ENCODE measurements at regions not wholly inside any gene's neighbourhood (a gene's known extent, or its start where the extent isn't known, plus 50 kb on each side); places are given as distances from the start of the nearest gene placed in this dataset.
"Not testable (repeated sequence)": the region's sequence is repeated elsewhere in the genome, so short reads cannot be mapped to it uniquely, and the experiment has no call there.

GRCh38 chr5:162487528-162488525 is 420.3 kb downstream of the GABRG2 start:
- DNase-seq: no peak

DNA sequence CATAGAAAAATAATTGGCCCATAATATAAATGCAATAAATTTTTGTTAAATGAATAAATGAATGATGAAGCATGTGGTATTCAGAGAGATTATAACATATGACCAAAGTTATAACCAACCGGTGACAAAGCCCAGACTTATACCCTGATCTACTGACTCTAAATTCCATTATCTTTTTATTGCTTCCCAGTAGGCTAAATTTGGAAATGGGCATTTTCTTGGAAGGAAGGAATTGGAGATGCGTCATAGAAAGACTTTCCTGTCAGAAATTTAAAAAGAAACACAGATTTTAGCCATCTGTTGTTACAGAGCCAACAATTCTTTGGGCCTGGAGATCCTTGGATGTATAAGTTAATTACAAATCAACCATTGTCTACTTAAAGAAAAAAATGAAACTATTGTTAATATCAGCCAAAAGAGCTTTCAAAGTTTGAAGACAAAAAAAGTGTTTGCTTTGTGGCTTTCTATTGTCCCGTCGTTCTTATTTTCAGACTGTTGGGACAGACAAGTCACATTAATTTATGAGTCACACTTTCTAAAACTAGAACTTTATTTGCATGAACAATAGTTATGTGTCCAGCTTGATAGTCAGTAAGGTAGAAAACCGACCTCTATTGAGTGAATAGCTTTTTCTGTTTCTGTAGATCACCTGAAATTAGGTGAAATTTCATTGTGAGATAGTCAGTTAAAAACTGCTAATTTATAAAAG is 428.7 kb downstream of the GABRG2 start:
- DNase-seq: no peak

DNA sequence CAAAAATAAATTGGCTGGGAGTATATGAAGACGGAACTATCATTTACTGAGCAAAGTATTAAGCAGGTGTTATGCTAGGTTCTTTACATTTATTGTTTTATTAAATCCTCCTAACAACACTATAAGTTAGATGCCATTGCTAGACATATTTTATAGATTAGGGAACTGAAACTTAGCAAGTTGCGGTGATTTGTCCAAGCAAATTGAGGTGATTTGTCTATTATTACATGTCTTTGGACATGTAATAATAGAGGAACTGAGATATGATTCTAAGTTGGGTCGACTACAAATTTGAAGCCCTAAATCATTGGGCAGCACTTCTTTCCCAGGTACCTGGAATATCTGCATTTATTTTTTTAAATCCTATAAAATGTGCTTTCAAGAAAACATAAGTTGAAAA is 429.9 kb downstream of the GABRG2 start:
- no peak for DNase-seq

DNA sequence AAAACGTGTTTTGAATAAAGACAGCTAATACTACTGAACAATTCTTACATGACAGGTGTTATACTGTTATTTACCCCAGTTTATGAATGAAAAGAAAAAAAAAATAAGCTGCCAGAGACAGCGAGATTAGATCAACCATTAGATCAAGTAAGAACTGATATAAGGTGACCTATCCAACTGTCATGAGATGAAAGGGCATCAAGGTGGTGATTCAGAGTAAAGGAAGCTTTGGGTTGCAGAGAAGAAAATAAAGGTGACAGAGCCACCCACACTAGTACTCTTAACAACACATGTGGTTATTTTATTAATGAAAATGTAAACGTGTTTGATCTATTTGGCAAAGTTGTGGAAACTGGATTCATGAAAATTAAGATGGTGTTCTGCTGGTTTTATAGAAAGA is 435.2 kb downstream of the GABRG2 start:
- DNase-seq: no peak

DNA sequence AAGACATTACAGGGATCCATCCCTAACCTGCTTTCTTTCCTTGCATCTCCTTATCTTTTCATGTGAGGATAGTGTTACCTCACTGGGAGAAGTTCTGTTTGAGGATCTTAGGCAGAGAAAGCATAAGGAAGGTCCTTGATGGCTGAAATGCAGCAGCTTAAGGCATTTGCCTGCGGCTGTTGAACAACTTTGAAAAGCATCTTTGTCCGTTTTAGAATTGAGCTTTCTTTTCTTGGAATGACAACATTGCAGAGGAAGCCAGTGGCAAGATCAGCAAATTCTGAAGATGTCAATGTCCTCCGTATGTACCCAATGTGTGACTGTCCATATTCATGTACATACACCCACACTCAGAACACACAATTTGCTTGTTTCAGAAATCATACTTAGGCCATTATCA is 436.2 kb downstream of the GABRG2 start:
- DNase-seq: no peak

- no peak for DNase-seq
Measured at GRCh38 chr5:162512935-162513565, 445.5 kb downstream of the GABRG2 start.

- no peak for DNase-seq
Measured at GRCh38 chr5:162514116-162514515, 446.5 kb downstream of the GABRG2 start.

GRCh38 chr5:162520878-162521277 is 453.3 kb downstream of the GABRG2 start:
- no peak for DNase-seq

DNA sequence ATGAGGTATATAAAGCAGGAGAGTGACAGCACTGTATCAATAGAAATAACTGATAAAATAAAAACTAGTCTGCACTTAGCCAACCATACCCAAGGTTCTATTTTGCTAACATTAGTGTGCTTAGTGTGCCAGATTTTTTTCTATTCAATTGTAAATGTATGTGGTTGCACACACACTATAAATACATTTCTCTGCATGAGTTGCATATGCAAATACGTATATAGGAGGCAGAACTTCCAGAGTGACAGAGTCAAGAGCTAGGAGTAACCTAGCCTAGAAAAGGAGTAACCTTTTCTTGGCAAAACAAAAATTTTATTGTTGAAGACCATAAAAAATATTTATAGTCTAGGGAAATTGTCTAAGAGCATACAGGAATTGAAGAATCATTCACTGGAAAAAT is 461.6 kb downstream of the GABRG2 start:
- DNase-seq: no peak

- no peak for DNase-seq
Measured at GRCh38 chr5:162529886-162530285, 462.3 kb downstream of the GABRG2 start.

DNA sequence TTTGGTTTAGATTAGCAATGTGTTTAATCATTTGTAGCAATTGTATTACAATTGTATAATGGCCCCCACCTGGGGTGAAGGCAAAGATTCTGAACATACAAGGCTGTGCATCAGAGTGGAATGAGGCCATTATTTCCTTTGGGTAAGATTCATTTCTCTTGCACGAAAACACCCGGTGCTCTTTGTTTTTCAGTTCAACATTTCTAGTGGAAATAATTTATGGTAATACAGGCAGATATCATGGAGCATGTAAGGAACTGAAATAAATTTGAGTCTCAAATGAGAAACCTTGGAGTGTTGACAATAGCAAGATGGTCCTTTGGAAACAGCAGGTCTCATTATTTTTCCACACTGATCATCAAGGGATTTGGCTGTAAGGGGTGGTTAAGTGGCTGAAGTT is 475.9 kb downstream of the GABRG2 start:
- no peak for DNase-seq

- no peak for DNase-seq
Measured at GRCh38 chr5:162544905-162545304, 477.3 kb downstream of the GABRG2 start.

- no peak for DNase-seq
Measured at GRCh38 chr5:162550236-162550635, 482.7 kb downstream of the GABRG2 start.

GRCh38 chr5:162558120-162558519 is 490.5 kb downstream of the GABRG2 start:
- no peak for DNase-seq

- DNase-seq: no peak
Measured at GRCh38 chr5:162567644-162568043, 500.1 kb downstream of the GABRG2 start.

- DNase-seq: no peak
Measured at GRCh38 chr5:162573758-162574157, 506.2 kb downstream of the GABRG2 start.

DNA sequence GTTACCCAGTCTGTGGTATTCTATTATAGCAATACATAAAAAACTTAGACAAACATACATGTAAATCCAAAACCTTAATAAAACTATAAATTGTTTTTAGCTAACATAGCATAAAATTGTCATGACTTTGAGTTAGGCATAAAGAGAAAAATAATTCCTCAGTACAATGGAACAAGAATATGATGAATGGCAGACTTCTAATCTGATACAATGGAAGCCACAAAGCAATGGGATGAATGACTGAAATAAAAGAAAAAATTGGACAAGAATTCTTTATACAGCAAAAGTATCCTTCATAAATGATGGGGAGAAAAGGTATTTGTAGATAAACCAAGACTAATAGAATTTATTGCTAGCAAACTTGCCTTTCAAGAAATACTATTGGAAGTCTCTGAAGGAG is 524.2 kb downstream of the GABRG2 start:
- DNase-seq: no peak

DNA sequence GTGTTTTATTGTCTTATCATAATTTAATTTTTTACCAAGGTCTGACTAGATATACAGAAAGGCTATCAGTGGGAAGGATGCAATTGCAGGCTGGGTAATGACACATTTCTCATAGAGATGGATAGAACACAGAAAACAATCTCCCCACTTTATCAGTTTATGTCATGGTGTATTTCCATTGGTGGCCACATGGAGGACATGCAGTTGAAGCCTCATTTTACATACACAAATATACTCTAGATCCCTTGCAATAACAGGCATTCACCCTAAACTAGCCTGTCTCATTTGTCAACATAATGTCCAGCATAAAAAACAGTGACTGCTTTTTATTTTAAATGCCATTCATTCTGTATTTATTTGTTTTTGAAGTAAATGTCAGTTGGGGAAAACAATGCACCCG is 526.3 kb downstream of the GABRG2 start:
- DNase-seq: no peak

GRCh38 chr5:162603443-162604070 is 536.0 kb downstream of the GABRG2 start:
- no peak for DNase-seq

DNA sequence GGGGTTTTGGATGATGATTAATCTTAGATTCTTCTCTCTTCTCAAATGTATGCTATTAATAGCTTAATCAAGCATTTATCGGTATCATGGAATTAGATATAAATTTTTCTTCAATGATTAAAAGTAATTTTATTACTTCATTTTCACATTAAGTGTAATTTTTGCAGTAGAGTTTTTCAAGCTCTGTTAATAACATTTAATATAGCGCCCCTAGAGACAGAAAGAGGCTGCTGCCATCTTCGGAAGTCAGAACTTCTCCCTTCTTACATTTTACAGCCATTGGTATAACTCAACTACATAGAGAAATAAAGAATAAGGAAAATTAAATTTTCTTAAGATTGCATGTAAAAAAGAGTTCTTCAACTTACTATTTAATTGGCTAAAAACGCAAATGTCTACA is 540.3 kb downstream of the GABRG2 start:
- DNase-seq: no peak

DNA sequence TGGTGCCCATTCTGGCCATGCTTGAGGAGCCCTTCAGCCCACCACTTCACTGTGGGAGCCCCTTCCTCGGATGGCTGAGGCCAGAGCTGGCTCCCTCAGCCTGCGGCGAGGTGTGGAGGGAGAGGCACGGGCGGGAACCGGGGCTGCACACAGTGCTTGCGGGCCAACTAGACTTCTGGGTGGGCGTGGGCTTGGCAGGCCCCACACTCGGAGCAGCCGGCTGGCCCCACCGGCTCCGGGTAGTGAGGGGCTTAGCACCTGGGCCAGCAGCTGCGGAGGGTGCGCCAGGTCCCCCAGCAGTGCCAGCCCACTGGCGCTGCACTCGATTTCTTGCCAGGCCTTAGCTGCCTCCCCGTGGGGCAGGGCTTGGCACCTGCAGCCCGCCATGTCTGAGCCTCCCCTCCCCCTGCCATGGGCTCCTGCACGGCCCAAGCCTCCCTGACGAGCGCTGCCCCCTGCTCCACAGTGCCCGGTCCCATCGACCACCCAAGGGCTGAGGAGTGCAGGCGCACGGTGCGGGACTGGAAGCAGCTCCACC is 554.2 kb downstream of the GABRG2 start:
- not testable (repeated sequence) for DNase-seq

- no peak for DNase-seq
Measured at GRCh38 chr5:162624110-162624509, 556.5 kb downstream of the GABRG2 start.

DNA sequence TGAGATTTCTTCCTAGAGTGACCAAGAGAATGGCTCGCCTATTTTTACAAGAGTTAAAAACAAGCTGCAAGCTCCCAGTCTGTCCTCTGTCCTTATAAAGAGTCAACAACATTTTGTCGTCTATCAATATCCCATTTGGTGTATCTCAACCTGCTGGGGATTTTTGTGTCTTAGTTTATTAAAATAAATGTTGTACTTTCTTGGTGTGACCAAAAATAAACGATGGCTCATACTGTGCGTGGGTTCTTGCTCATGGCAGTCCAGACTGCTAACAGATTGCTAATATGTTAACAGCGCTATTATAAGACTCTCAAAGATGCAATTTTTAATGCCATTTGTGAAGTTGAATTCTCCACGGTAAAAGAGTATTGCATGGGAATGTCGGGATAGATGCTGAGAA is 569.9 kb downstream of the GABRG2 start:
- no peak for DNase-seq

Data from activated T-cell treated with anti-CD3 and anti-CD28 coated beads for 4 hours (primary cell).